ENCODE measurements at regions not wholly inside any gene's neighbourhood (a gene's known extent, or its start where the extent isn't known, plus 50 kb on each side); places are given as distances from the start of the nearest gene placed in this dataset.

- intact Hi-C loops (cut with micrococcal nuclease; ENCODE audit: unreplicated experiment) (no loop called here), in situ Hi-C loops (cut with MboI) (no loop called here)
- ChIA-PET CTCF (no interaction called here), SMC1A (ENCODE audit: uncharacterized antibody, unreplicated experiment) (no interaction called here), RAD21 (ENCODE audit: unreplicated experiment) (no interaction called here), POLR2A (no interaction called here)
- Histone ChIP-seq H2AFZ (ENCODE audit: control insufficient read depth, low read depth, low read length) (no peak overlapping the region), H3K4me2 (ENCODE audit: control insufficient read depth, insufficient read depth) (no peak overlapping the region), H4K20me1 (ENCODE audit: control insufficient read depth, insufficient read depth) (no peaks in the 10 kb centered on the region), H3K36me3 (ENCODE audit: control insufficient read depth in 2 of 2, insufficient read depth in 2 of 2, low read length in 1 of 2) (no peaks in the 10 kb centered on the region), H3K4me1 (ENCODE audit: control insufficient read depth, insufficient read depth, low read length) (no peaks in the 10 kb centered on the region), H3K27ac (ENCODE audit: control insufficient read depth, insufficient read depth) (no peak overlapping the region), H3K9ac (ENCODE audit: control insufficient read depth, insufficient read depth, low read length) (no peak overlapping the region), H3K4me3 (no peak overlapping the region), H3K27me3 (replicated peaks in 1 of 2; ENCODE audit: control insufficient read depth in 2 of 2, insufficient read depth in 2 of 2, low read length in 1 of 2) (no peaks in the 10 kb centered on the region; a peak in 1 of 4 replicates), H3K79me2 (ENCODE audit: control insufficient read depth, insufficient read depth, low read length) (no peaks in the 10 kb centered on the region), H3K9me3 (replicated peaks; ENCODE audit: control insufficient read depth, insufficient read depth, low read length) (no peaks in the 10 kb centered on the region)
- no CpG with 5 or more reads among the region's 6 CpGs for WGBS (ENCODE audit: insufficient coverage, insufficient replicate concordance, low lambda C conversion rate, missing lambda C conversion rate)
- ATAC-seq (no peak), DNase-seq (ENCODE audit: low read depth, low spot score) (no peak), FAIRE-seq (no peak)
- BruUV-seq (replicated peaks) = no TSS peak
- TF ChIP-seq NBN (IDR thresholded peaks at IDR 0.05) (no peak), CBX3 (IDR thresholded peaks at IDR 0.05; ENCODE audit: borderline replicate concordance, low read depth) (no peak), RBBP5 (conservative IDR thresholded peaks at IDR 0.05) (no peak), ATF2 (IDR thresholded peaks at IDR 0.05; ENCODE audit: low read length) (no peak), IRF3 (IDR thresholded peaks at IDR 0.05) (no peak), POLR2AphosphoS2 (IDR thresholded peaks at IDR 0.05; ENCODE audit: low read depth, low read length) (no peak), SIX5 (IDR thresholded peaks at IDR 0.05; ENCODE audit: low read depth, low read length, severe bottlenecking) (no peak)
Measured at GRCh38 chr2:239657992-239658391, 257.2 kb upstream of the HDAC4 start.

GRCh38 chr2:239657236-239657635 lies 256.4 kb upstream of the HDAC4 start:
- WGBS (ENCODE audit: insufficient coverage, insufficient replicate concordance, low lambda C conversion rate, missing lambda C conversion rate) = 95% methylated on average over 2 of the region's 2 CpGs
- H2AFZ ChIP-seq (ENCODE audit: control insufficient read depth, low read depth, low read length) = no peak overlapping the region
- TF ChIP-seq NRF1 (conservative IDR thresholded peaks at IDR 0.05; ENCODE audit: low read depth, low read length) (no peak), CHD4 (IDR thresholded peaks at IDR 0.05) (no peak), HDAC6 (IDR thresholded peaks at IDR 0.05; ENCODE audit: unreplicated experiment) (no peak), NKRF (conservative IDR thresholded peaks at IDR 0.05) (no peak), HDAC2 (IDR thresholded peaks at IDR 0.05) (no peak), ZBED1 (IDR thresholded peaks at IDR 0.05; ENCODE audit: borderline replicate concordance) (no peak), SMAD5 (IDR thresholded peaks at IDR 0.05; ENCODE audit: low read depth) (no peak), MYC (IDR thresholded peaks at IDR 0.05; ENCODE audit: insufficient read depth, insufficient read length, insufficient replicate concordance, low read length, severe bottlenecking) (no peak)
- no peak overlapping the region for H3K9ac ChIP-seq (ENCODE audit: control insufficient read depth, insufficient read depth, low read length)
- ChIA-PET POLR2A (no interaction called here), SMC1A (ENCODE audit: uncharacterized antibody, unreplicated experiment) (no interaction called here), RAD21 (ENCODE audit: unreplicated experiment) (no interaction called here), CTCF (no interaction called here)
- FAIRE-seq (no peak), DNase-seq (ENCODE audit: low read depth, low spot score) (no peak), ATAC-seq (no peak)
- H3K4me3 ChIP-seq = no peak overlapping the region
- no peaks in the 10 kb centered on the region for H3K9me3 ChIP-seq (replicated peaks; ENCODE audit: control insufficient read depth, insufficient read depth, low read length)
- H3K4me2 ChIP-seq (ENCODE audit: control insufficient read depth, insufficient read depth) = no peak overlapping the region
- H3K27ac ChIP-seq (ENCODE audit: control insufficient read depth, insufficient read depth) = no peak overlapping the region
- no peaks in the 10 kb centered on the region for H4K20me1 ChIP-seq (ENCODE audit: control insufficient read depth, insufficient read depth)
- no peaks in the 10 kb centered on the region for H3K27me3 ChIP-seq (replicated peaks in 1 of 2; ENCODE audit: control insufficient read depth in 2 of 2, insufficient read depth in 2 of 2, low read length in 1 of 2)
- no TSS peak for BruUV-seq (replicated peaks)
- in situ Hi-C loops (cut with MboI) (no loop called here), intact Hi-C loops (cut with micrococcal nuclease; ENCODE audit: unreplicated experiment) (no loop called here)
- no peaks in the 10 kb centered on the region for H3K79me2 ChIP-seq (ENCODE audit: control insufficient read depth, insufficient read depth, low read length)
- H3K4me1 ChIP-seq (ENCODE audit: control insufficient read depth, insufficient read depth, low read length) = no peaks in the 10 kb centered on the region
- no peaks in the 10 kb centered on the region for H3K36me3 ChIP-seq (ENCODE audit: control insufficient read depth in 2 of 2, insufficient read depth in 2 of 2, low read length in 1 of 2)

All from GM12878 (cell line).